ENCODE measurements at regions not wholly inside any gene's neighbourhood (a gene's known extent, or its start where the extent isn't known, plus 50 kb on each side); places are given as distances from the start of the nearest gene placed in this dataset.
"Not testable (repeated sequence)": the region's sequence is repeated elsewhere in the genome, so short reads cannot be mapped to it uniquely, and the experiment has no call there.

DNA sequence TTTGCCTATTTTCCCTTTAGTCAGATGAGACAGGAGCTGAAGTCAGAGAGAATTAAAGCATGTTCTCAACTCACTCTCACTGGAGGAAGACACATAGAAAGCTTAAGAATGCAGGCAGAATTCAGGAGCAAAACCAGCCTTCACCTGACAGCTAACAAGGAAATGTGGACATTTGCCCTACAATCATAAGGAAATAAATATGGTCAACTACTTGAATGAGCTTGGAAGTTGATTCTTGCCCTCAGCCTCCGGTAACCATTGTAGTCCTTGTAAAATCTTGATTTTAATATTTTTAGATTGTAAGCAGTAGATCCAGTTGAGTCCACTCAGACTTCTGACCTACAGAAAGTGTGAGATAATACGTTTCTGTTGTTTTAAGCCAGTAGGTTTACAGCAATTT is 752.5 kb upstream of the ZWINT start:
- DNase-seq (ENCODE audit: low spot score in 2 of 2) (no peak), FAIRE-seq (no peak)

DNA sequence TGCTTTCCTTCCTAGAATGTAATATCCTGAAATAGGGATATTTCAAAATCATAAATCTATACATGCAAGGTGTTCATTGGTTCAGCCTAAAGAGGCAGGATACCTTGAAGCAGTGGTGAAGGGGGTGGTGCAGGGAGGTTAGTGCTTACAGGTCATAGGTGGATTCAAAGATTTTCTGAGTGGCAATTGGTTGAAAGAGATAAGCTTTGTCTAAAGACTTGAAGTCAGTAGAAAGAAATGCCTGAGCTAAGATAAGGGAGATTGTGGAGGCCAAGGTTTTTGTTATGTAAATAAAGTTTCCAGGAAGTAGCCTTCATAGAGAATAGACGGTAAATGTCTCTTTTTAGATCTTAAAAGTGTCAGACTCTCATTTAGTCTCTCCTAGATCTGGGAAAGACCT is 741.2 kb upstream of the ZWINT start:
- FAIRE-seq (no peak), DNase-seq (ENCODE audit: low spot score in 2 of 2) (no peak)

DNA sequence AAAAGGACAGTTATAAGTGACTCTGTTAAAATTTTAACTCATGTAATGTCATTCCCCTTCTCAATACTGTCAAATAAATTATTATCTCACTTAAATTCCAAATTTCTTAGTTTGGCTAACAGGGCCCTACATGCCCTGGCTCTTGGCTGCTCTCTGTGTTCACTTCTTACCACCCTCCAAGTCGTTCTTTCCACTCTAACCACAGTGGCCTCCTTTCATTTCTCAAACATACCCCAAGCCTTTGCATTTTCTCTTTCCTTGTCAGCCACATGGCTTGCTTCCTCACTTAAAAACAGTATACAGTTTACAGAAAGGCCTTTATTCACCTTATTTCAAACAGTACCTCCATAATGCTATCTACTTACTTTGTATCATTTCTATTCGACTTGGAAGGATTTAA is 737.1 kb upstream of the ZWINT start:
- FAIRE-seq = no peak
- DNase-seq (ENCODE audit: low spot score in 2 of 2) = no peak

DNA sequence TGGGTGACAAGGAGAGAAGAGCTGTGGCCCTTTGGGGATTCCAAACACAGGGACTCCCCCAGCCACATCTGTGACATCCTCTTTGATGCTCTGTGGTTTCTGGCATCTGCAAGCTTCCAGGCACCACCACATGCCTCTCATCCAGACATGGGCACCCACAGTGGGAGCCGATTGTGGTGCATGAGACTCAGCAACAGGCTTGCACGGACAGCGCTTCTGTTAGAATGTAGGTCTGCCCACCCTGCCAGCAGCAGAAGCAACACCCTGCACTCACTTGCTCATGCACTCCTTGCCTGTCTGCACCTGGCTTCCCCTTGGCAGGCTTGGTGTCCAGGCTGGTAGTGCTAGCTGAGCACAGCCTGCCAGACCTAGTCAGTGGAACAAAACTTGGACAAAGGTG is 735.0 kb upstream of the ZWINT start:
- no peak for DNase-seq (ENCODE audit: low spot score in 2 of 2)
- FAIRE-seq = no peak

DNA sequence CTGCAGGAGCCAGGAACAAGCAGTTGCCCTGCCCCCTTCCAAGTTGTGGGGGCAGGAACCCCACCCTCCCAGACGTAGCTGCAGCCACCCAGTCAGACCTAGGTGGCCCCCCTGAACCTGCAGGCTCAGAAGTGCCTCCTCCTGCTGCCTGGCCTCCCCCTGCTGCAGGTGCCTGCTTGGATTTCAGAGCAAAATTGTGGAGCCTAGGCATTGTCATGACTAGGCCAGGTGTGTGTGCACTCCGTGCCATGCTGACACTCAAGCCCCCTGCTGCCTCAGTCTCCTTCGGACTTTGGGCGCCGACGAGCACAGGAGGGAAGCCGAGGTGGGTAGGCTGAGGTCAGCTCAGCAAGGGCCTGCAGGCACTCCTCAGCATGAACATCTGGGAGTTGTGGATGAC is 733.9 kb upstream of the ZWINT start:
- DNase-seq (ENCODE audit: low spot score in 2 of 2) (no peak), FAIRE-seq (no peak)

DNA sequence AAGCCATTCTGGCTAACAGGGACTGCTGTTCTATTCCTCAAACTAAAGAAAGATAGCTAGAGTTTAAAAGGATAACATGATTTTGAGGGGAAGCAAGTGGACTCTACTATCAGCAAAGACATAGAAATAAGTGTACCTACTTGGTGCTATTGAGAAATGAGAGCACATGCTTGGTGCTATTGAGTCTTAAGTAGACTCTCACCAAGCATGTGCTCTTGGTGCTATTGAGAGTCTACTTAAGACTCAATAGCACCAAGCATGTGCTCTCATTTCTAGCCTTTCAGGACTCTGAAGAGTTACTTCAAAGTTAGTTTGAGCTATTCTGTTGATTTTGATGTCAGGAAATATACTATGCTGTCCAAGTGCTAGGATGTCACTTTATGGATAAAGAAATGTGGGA is 733.0 kb upstream of the ZWINT start:
- FAIRE-seq (no peak), DNase-seq (ENCODE audit: low spot score in 2 of 2) (no peak)

DNA sequence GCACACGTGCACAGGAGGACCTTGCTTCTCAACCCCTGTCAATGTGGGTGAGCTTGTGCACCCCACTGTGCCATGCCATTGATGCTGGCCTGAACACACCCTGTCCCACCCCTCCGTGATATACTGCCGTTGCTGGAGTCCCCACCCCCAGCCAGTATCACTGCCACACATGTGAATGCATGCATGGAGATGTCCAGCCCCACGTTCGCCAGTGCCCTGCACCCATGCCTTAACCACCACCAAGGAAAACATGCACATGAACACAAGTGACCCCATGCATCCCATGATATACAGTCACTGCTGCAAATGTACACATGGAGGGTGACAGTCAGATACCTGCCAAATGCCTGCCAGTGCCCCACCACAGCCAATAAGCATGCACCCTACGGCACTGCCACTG is 692.5 kb upstream of the ZWINT start:
- DNase-seq (ENCODE audit: low spot score in 2 of 2) (no peak), FAIRE-seq (no peak)

DNA sequence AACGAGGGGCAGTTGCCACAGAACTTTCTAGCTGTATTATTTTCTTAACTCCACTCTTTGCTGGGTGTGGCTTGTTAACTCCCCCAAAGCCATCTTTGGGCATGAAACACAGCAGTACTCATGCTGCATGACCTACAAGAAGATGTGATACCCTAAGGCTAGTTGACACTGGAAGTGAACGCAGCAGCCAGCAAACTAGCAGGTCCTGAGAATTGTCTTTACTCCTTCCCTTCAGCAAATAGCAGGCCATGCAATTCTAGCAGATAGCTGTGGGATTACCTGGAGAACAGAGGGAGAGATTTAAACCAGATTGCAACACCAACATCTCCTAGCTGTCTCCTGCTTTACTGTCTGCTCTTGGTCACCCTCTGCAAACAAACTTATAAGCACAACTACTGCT is 688.0 kb upstream of the ZWINT start:
- no peak for FAIRE-seq
- no peak for DNase-seq (ENCODE audit: low spot score in 2 of 2)

DNA sequence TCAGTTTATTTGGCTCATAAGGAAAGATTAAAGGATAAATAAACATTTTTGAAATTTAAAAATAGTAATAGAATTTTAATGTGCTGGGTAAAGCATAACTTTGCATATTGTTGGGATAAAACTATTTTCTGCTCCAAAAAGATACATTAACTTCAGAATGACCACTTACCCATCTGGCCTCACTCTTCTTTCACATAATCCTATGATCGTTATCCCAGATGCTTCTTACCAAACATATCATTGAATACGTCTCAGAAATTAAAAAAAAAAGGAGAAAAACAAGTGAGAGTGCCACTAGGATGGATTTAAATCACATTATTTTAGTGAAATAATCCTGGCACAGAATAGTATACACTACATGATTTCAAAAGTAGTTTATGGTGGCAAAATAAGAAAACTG is 677.5 kb upstream of the ZWINT start:
- DNase-seq (ENCODE audit: low spot score in 2 of 2) (no peak), FAIRE-seq (no peak)

DNA sequence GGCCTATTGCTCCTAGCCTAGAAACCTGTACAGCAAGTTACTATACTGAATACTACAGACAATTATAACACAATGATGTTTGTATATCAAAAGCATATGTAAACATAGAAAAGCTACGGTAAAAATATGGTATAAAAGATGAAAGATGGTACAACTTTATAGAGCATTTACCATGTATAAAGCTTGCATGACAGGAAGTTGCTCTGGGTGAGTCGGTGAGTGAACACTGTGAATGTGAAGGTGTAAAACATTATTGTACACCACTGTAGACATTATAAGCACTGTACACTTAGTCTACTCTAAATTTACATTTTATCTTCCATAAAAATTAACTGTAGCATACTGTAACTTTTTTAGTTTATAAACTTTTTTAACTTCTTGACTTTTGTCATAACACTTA is 674.3 kb upstream of the ZWINT start:
- DNase-seq (ENCODE audit: low spot score in 2 of 2) = no peak
- no peak for FAIRE-seq

DNA sequence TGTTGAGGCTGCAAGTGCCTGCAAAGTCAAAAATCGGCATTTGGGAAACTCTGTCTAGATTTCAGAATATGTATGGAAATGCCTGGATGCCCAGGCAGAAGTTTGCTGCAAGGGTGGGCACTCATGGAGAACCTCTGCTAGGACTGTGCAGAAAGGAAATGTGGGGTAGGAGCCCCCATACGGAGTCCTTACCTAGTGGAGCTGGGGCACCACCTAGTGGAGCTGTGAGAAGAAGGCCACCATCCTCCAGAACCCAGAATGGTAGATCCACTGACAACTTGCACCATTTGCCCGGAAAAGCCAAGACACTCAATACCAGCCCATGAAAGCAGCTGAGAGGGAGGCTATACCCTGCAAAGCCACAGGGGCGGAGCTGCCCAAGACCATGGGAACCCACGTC is 671.2 kb upstream of the ZWINT start:
- FAIRE-seq; DNase-seq (ENCODE audit: low spot score in 2 of 2): not testable (repeated sequence)

DNA sequence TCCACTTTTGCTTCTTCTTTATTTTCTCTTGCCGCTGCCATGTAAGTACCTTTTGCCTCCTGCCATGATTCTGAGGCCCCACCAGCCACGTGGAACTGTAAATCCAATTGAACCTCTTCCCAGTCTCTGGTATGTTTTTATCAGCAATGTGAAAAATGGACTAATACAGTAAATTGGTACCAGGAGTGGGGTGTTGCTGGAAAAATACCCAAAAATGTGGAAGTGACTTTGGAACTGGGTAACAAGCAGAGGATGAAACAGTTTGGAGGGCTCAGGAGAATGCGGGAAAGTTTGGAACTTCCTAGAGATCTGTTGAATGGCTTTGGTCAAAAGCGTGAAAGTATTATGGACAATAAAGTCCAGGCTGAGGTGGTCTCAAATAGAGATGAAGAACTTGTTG is 670.3 kb upstream of the ZWINT start:
- no peak for FAIRE-seq
- DNase-seq (ENCODE audit: low spot score in 2 of 2) = no peak

DNA sequence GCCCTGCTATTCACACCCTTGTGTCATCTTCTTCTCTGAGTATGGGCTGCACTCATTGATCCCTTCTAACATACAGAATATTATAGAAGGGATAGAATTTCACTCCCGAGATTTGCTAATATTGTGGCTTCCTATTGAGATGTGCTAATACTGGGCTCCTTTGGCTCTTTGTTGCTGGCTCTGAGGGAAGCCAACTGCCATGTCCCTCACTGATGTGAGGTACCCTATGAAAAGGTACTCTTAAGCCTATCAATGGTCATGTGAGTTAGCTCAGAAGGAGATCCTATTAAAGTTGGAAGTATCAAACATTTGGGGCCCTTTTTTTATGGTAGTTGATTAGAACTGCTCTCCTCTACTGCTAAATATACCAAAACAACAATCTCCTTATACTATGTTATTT is 665.2 kb upstream of the ZWINT start:
- FAIRE-seq = no peak
- DNase-seq (ENCODE audit: low spot score in 2 of 2) = no peak

DNA sequence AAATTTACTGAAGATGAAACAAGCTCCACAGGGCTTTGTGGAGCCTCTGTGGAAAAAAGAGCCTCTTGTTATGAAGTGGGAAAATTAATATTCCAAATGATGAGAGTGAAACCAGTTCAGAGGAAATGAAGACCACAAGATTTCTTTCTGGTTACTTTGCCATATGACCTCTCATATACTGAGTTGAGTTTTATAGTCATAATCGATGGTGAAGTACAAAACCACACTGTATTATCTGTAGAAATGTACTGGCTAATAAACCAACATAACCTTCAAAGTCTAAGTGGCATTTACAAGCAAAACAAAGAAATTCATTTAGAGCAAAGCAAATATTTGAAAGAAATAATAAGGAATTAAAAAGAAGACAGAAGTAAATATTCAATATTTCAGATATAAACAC is 662.6 kb upstream of the ZWINT start:
- DNase-seq (ENCODE audit: low spot score in 2 of 2) (no peak), FAIRE-seq (no peak)

DNA sequence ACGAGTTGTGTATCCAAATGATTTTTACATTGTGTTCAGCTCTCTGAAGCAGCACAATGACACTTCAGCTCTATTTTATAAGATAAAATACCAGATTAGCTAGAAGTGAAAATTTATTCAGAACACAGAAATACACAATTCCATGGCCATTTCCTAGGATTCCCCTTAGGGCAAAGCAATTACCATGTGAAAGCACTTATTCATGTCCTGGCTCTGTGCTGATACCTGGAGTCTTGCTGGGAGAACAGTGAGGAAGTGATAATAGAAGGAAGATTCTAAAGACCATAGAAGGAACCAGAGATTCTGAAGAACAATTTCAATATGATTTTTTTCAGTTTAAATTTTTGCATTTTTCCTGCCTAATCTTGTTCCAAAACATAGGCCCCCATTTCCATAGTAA is 657.4 kb upstream of the ZWINT start:
- FAIRE-seq (no peak), DNase-seq (ENCODE audit: low spot score in 2 of 2) (no peak)

DNA sequence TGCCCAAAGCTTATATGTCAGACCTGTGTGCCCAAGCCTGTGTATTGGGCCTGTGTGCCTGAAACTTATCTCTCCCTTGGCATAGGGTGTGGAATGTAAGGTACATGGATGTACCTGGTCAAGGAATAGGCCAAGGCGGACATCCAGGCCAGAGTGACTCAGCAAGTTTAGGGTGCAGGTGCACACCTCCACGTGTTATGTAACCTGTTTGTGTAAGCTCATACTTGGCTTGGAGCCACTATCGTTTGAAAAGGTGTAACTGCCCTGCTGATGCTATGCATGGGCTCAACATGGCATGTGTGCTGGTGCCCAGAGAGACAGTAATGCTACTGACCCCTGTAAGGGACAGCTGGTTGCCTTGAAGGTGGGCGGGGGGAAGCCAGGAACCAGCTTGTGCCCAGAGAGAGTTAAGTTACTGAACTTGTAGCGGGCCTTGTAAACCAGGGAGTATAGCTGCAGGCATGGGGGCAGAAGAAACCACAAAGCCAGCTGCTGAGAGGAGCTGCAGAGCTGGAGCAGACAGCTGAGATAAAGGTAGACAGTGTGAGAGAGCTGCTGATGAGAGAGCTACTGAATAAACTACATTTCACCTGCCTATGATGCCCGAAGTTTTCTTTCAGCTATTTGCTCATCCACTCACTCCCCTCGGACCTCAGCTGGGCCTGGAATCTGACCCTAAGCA is 656.4 kb upstream of the ZWINT start:
- no peak for FAIRE-seq
- DNase-seq (ENCODE audit: low spot score in 2 of 2) = no peak

DNA sequence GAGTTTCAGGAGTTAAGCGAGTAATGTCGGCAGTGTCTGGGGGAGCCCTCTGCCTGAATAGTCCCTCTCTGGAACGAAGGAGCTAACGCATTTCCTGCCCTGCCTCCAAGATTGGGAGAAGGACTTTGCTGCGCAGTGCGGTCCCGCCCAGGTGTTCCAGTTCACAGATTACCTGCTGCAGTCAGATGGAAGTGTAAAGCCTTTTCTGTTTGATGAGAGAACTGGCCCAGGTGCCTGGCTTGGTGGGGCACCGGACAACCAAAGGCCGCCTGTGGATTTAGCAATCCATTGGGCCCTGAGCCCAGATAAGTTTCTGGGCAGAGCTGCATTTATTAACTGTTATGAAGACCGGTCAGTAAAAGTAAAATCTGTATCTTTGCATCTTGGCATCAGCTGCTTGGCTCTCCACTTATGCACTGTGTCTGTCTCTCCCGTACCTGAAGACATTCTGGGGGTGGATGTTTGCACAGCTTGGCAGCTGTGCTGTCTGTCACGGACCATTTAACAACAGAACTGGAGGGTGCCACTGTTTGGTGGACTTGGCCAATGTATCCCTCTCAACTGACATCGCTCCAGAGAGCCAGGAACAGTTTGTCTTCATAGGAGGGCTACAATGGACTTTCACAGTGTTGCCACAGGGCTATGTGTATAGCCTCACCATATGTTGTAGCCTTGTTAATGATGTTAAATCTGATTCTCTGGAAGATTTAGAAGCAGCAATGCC is 654.7 kb upstream of the ZWINT start:
- no peak for DNase-seq (ENCODE audit: low spot score in 2 of 2)
- FAIRE-seq = no peak

DNA sequence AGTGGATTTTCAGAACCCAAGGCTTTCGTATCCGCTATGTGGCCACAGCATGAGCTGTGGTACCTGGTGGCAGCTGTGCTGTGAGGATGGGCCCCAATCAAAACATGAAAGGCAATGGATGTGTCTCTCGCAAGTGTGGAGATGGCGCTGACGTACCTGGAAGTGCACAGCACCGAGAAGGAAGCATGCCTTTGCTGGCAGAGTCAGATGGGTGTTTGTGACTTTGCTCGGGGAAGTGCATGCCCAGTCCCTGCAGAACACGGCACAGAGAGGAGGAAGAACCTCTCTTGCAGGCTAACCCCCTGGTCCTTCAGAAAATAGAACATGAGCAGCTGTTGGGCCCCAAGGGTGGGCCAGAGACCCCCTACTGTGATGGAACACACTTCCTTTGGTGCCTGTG is 654.1 kb upstream of the ZWINT start:
- DNase-seq (ENCODE audit: low spot score in 2 of 2) (no peak), FAIRE-seq (no peak)

DNA sequence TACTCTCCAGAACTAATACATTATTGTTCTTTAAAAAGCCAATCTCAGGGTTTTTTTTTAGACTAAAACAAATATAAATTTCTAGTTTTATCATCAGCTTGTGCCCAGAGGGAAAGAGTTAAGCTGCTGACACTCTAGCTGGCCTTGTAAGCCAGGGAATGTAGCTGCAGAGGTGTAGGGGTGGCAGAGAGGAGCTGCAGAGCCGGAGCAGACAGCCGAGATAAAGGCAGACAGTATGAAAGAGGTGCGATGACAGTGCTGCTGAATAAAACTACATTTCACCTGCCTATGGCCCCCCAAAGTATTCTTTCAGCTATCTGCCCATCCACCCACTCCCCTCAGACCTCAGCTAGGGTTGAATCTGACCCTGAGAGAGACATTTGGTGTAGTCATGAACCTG is 653.7 kb upstream of the ZWINT start:
- DNase-seq (ENCODE audit: low spot score in 2 of 2) (no peak), FAIRE-seq (no peak)

DNA sequence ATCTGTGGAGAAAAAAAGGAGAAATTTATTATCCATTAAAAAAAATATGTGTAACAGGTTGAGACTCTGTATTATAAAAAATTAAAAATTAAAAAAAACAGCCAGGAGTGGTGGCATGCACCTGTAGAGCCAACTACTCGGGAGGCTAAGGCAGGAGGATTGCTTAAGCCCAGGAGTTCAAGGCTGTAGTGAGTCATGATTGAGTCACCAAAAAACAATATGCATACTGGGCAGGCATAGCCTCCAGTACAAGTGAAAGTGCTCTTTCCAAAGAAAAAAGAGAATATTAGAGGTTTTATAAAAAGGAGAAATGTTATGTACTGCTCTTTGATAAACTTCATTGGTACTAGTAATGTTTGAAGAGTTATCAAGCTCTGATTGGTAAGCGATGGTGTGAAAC is 647.1 kb upstream of the ZWINT start:
- FAIRE-seq (no peak), DNase-seq (ENCODE audit: low spot score in 2 of 2) (no peak)

DNA sequence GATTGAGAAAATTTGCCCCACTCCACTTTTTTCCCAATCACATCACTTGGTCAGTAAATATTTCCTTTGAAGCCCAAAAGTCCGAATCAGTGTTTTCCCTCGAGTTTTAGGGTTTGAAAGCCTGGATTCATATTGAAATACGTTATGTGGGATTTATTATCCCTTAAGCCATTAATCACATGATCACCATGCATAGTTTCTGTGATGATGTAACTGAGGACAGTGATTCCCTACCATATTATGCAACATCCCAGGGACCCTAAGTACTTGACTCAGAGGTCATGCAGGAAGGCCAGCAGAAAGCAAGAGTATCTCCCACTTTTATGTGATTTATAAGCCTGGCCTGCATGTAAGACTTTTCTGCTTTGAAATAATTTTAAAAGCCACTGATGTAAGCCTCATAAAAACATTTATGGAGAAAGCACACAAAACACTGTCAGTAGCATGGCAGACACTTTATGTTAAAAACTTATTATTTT is 630.6 kb upstream of the ZWINT start:
- DNase-seq (ENCODE audit: low spot score in 2 of 2) (no peak), FAIRE-seq (no peak)

DNA sequence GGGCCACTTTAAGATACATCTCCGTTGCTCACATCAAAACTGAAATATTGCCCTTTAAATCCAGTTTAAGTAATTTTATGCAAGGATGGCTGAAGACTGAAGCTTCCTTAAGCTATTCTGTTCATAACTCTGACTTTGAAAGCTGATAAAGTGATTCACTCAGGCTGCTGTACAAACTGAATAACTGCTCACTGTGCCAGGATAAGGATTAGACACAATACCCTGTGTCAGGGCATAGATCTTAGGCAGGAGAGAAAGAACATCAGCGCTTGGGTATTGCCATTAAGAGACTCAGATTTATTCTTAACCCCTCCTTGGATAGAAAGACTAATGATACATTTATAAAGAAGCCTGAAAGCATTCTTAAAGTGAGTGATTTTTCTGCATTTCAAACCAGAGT is 614.5 kb upstream of the ZWINT start:
- DNase-seq (ENCODE audit: low spot score in 2 of 2) (no peak), FAIRE-seq (no peak)
